GM18867 (cell line): ENCODE measurements at regions not wholly inside any gene's neighbourhood (a gene's known extent, or its start where the extent isn't known, plus 50 kb on each side); places are given as distances from the start of the nearest gene placed in this dataset.

Experiments used
- ATAC-seq: cut with Tn5 transposase; IDR thresholded peaks from one replicate; pipeline ENCODE4 v1.9.1; 2021; ENCODE audit warnings: mild to moderate bottlenecking, moderate library complexity; ENCODE audit not compliant: unreplicated experiment

DNA sequence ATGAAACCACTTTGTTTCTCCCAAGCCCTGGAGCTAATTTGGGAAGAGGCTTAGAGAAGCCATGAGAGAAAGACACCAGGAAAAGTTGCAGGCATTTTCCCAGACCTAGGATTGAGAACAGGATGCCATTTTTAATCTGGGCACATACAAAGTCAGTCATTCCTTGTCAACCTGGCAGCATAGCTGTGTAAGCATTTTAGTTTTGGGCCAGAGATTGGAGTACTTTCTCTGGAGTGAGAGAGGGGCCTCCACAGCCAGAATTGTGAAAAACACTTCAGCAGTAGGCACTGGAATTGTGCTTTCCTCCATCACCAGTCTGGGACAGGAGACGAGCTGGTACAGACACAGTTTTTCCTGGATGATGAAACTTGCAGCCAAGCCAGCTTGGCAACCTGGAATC, 390.3 kb upstream of the DMAC1 start:
- ATAC-seq, result no peak

DNA sequence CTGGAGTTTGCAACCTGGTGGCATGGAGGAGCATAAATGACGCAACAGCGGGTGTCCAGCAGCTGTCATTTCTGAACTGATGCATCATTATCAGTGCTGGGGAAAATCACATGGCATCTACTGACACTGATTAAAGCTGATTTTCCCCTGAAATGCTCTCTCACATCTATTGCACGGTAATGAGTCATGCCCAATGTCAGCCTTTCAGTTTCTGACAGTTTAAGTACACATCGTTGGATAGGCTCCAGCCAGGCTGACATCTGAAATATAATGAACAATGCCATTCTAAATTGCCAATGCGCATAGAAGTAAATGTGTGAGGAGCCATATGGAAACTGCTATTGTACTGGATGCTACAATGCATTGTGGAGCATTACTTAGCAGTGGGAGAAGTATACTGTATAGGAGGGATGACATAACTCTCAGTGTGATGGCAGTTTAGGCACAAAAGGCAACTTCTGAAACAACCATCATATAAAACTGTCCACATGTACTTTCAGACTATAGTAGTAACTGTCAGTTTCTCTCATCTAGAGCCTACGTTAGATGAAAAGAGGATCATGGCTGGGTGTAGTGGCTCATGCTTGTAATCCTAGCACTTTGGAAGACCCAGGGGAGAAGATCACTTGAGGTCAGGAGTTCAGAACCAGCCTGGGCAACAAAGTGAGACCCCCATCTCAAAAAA, 389.3 kb upstream of the DMAC1 start:
- ATAC-seq, result no peak

DNA sequence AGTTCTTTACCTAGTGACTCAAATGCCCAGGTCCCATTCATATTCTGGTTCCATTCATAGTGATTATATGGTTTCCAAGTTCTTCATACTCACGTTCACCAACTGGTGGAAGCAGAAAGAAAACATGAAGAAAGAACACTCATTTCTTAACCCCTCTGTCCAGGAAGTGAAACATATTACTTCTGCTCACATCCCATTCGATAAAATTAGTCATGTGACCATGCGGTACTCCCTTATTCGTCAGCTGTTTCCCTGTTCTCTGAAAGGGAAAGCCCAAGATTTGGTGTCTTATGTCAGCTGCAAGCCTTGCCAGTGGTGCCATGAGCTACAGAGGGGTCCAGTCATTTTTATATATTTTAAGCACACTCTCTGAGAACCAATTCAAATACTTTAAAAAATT, 387.0 kb upstream of the DMAC1 start:
- no peak for ATAC-seq

DNA sequence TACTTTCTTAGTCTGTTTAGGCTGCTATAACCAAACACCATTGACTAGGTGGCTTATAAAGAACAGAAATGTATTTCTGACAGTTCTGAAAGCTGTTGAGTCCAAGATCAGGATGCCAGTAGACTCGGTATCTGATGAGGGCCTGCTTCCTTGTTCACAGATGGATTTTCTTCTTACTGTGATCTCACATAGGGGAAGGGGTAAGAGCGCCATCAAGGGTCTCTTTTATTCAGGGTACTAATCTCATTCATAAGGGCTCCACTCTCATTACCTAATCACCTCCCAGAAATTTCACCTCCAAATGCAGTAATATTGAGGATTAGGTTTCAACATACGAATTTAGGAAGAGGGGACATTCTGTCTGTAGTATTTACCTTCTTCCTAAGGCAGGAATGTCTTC, 384.0 kb upstream of the DMAC1 start:
- no peak for ATAC-seq

DNA sequence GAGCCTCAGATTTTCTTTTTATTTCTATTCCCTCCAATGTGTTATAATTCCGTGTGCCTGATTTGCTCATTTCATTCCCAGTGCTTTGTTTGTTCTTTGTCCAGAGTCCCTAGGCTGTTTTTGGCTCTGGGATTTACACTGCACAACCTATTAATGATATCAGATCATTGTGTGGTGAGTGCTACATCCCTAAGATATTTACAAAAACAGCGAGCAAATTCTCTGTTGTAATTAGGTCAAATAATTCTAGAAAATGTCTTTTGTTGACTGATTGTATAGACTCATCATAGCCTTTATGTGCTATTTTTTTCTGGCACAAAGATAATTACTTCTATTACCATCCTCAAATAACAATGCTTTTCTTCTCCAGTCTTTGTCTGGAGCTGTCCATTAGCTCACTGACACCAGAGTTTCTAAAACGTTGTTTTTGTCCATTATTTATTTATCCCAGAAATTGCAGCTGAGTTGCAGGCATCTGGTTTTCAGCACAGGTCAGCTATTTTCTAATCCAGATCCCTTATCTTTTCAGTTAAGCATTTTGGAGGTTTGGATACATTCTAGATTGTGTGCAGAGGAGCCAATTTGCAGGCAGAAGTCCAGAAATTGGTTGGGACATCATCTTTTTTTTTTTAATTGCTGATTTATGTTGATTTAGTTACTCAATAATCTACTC, 379.9 kb upstream of the DMAC1 start:
- ATAC-seq, result no peak

DNA sequence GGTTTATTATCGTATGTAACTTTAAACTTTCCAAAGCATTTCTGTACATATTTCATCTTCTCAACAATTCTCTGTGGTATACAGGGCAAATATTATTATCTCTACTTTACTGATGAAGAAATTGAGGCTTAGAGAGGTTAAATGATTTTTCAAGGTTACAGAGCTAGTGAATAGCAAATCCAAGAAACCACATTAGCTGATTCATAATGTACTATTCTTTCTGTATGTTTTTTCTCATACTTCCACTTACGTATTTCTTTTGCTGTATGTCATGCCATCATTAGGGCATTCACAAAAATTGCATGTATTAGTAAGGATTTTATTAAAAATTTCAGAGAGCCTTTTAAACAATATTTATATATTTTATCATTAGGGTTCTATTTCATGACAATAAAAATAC, 372.4 kb upstream of the DMAC1 start:
- no peak for ATAC-seq

DNA sequence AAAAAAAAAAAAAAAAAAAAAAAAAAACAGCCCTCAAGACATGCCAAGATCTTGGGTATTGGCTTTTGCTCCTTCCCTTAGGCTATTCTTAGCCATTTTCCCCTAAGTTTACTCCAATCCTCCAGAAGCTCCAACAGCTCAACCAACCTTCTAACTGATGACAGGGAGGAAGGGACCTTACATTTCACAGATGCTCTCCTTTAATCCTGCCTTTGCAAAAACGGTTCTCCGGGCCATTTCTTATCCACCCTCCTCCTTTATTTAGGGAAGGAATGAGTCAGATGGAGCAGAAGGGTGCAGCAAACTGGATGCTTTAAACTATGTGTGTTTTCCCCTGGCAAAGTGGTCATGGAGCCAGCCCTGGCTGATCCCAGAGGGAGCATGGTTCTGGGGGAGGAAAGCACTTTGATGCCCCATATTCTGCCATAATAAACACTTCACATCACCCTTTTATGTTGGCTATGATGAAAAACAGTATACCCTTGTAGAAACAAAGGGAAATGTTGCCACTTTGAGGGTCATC, 369.4 kb upstream of the DMAC1 start:
- no peak for ATAC-seq

DNA sequence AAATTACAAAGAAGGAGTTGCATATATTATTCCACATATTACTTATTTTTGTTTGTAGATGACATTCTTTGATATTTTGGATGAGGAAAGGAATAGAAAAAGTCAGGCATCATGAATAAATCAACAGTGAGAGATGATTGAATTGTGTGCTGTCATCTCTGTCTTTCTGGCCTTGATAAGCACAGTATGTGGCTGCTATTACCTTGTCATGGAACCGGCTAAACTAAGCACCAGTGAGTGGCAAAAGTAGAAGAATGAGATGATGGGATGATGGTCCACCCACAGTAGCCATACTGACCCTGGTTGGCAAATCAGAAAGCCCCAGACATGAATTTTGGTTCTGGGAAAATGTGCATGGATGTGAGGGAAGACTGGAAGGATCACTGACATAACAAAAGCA, 361.2 kb upstream of the DMAC1 start:
- no peak for ATAC-seq

DNA sequence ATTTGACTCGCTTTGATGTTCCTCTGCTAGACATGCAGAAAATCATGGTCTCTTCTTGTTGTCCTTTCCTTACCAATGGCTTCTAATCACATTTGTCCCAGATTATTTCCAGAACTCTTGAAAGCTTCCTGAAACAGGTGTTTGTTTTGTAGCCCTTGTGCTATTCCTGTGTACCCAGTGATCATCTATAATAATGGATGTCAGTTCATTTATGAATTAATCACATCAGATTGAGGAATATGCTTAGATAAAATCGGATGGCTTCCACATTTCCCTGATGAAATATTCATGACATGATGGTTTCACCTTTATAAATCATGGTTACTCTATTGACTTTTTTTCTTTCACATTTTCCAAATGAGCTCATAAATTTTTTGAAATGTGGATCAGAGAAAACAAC, 359.0 kb upstream of the DMAC1 start:
- ATAC-seq, result no peak

DNA sequence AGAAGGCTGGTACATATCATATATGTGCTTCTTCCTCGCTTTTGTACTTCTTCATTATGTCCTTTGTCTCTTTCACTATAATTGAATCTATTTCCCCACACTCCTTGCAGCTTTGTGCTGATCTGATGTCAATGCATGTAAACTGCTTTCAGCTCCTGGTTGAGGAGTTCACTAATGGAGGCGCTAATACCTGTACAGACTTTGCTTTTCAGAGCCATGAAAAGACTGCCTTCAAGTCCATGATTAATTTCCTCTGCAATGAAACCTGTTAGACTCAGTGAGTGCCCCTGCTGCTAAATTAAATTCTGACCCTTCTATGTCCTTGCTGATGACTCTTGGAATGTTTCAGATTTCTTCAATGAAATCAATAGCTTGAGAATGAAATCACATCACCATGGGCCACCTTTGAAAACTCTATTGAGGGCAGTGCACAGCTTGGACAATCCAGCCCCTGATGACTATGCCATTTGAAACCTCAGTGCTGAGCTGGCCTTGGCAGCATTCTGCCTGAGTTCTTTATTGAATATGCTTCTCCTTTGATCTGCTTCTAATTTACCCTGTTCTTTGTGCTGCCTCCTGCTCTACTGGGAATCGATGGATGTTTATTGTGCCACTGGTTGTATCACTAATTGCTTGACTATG, 358.2 kb upstream of the DMAC1 start:
- ATAC-seq, result no peak

DNA sequence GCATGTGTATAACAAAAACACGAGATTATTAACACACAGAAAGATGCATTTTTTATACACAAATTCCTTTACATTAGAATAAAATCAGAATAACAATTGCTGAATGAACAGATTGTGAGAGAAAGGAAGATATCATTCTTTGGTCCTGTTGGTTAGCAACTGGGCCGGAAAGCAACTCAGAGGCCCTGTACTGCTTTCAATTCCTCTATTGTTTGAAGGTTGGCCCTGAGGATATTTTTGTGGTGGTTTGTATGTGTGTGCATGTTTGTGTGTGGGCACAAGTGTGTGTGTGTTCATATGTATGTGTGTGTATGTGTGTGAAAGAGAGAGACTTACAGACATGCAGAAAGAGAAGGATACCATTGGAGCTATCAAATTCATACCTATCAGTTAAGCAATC, 356.8 kb upstream of the DMAC1 start:
- no peak for ATAC-seq

DNA sequence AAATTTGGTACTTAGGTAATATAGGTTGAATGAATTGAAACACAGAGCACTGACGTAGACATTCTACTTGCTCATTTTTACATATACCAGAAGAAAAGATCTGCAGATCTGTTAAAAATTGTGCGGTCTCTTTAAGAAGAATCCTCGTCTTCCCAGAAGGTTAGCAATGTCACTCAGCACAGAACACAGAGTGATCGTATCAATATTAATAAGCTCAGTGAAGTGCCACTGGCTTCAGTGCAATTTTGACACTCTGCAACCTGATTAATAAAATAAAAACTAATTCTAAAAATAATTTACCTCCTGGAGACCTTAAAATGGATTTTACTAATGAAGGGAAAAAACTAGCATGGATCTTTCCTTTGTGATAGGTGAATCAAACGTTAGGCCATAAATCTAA, 356.1 kb upstream of the DMAC1 start:
- no peak for ATAC-seq

DNA sequence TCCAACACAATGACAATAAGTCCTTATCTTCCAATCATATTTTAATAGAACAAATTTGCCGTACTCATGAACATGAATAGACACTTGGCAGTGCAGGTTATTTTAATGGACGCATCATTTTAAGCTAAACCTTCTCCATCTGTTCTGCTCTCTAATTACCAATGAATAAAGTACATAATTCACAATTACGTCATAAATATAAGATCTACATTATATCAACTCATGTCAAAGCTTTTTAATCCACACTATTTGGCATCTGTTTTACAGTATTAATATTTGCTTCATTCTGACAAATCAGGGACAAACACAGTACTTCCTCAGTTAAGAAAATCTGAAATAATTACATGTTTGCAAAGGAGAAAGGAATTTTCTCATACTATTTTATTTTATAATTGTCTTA, 344.1 kb upstream of the DMAC1 start:
- no peak for ATAC-seq

DNA sequence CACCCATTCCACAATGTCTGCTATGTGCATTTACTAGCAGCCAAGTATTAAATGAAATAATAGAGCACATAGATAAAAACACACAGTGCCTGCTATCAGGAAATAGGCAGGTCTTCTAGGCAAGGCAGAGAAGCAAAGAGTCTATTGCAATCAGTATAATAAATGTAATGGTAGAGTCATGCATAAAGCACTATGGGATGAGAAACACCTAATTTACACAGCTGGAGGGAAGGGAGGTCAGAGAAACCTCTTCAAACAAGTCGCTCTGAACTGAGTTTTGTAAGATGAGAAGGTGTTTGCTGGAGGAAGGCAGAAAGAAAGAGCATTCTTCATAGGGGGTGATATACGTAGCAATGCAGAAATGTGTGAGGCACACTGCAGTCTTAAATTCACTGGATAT, 341.0 kb upstream of the DMAC1 start:
- no peak for ATAC-seq

DNA sequence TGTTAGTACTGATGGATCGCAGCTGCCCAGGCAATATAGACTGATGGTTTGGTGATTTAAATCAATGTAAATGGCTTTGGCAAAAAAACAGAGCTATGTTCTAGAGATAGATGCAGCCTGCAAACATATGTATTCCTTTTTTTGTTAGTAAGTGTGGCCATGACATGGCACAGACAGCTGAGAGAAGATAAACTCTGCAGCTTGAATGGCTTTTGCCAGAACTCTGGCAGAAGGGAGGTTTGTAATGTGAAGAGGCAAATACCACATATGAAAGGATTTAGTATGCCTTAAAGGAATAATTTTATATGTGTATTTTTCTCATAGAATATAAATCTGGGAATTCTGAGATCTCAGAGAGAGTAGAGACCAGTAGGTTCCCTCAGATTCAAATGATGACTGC, 340.2 kb upstream of the DMAC1 start:
- ATAC-seq, result no peak

DNA sequence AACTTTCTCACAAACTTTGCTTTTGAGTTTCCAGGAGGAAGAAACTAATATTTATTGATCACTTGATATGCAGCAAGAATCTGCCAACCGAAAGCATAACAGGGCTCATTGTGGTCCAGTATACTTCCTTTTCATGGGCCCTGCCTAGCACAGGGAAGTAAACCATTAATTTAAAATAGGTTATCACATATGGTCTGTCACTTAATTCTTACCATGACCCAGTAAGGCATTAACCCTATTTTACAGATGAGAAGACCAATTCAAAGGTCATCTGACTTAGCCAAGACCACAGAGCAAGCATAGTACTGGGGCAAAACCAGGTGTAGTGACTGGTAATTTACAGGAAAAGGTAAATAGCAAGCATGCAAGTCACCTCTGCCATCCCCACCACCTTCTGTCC, 336.9 kb upstream of the DMAC1 start:
- ATAC-seq, result no peak

DNA sequence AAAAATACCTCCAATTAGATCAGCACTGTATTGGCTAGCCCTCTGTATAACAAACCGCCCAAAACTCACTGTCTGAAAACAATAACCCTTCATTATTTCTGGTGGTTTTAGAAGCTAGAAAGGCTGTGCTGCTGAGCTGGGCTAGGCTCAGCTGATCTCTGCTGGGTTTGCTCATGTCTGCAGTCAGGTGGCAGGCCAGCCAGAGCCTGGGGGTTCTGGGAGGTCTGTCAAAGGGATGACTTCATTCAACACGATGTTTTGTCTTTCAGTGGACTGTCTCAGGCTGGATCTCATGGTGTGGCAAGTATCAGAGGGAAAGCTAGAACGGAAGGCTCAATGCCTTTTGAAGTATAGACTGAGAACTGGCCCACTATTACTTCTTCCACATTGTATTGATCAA, 335.1 kb upstream of the DMAC1 start:
- ATAC-seq, result no peak

DNA sequence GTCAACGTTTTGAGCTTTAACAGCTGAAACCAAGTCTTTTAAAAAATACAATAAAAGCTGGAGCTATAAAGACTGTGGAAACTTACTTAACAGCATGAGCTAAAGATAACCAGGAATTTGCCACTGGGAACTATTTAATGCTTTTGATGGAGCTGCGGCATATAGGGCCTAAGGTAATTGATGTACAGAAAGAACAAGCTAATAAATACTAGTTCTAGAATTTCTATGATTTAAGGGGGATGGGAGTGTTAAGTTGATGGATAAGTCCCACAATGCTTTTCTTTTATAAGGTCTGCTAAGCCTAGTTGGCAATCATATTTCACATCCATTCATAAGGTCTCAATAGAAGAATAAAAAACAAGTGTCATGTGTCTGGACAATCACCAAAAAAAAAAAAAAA, 334.0 kb upstream of the DMAC1 start:
- no peak for ATAC-seq

DNA sequence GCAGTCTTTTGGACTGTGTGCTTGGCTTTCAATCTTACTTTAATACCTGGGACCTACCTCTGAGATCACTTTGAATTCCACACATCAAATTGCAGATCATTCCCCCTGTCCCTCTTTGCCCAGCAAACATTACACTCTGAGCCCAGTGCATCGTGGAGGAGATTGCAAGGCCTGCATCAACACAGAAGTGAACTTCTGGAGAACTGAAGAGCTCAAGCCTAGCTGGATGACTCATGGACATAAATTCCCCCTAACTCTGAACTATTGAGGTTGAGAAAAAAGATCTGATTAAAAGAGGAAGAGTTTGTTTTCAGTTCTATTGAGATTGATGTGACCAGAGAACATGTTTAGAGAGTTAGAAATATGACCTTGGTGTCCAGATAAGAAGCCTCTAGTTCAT, 316.0 kb upstream of the DMAC1 start:
- ATAC-seq, result no peak

DNA sequence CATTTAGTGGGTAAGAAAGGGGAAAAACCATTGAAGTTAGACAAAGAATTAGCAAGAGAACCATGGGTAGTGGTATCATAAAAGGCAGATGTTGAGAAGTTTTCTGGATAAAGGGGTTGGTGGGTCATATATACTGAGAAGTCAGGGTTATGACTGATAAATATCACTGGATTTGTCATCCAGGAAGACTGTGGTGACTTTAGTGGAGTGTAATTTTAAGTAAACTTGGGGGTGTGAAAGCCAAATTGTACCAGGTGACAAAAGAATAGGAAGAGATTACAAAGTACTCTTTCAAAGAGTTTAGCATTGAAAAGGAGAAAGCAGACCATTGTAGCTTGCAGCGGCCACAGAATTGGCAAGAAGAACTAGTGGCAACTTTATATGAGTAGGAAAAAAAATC, 315.2 kb upstream of the DMAC1 start:
- ATAC-seq, result no peak

DNA sequence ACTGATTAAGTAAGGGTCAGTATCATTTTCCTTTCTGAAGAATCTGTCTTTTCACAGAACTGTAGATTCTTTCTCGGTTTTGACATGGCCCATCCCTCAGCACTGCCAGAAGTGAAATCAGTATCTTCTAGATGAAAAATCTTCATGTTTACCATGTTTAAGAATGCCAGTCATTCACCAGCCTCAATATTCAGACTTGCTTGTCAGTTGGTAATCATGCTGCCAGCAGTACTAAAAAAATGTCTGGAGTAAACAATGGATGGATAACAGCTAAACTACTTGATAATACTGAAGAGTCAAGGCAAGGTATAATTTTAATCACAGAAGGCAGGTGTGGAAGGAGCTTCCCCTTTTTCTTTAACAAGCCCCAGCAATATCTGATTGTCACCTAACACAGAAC, 306.8 kb upstream of the DMAC1 start:
- ATAC-seq, result no peak

DNA sequence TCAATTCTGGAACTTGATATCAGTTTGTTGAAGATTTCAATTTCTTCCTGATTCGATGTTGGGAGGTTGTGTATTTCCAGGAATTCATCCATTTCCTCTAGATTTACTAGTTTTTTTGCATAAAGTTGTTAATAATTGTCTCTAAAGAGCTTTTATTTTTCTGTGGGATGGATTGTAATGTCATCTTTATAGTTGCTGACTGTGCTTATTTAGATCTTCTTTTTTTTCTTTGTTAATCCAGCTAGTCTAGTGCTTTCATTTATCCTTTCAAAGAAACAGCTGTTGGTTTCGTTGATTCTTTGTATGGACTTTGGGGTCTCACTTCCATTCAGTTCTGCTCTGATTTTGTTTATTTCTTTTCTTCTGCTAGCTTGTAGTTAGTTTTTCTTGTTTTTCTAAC, 302.0 kb upstream of the DMAC1 start:
- no peak for ATAC-seq
